GM12875 (cell line): ENCODE measurements at regions not wholly inside any gene's neighbourhood (a gene's known extent, or its start where the extent isn't known, plus 50 kb on each side); places are given as distances from the start of the nearest gene placed in this dataset.

Experiments used
- H3K4me3 ChIP-seq: one replicate; pipeline ENCODE4 v1.5.1; 2011; ENCODE audit warnings: low read depth, low read length, control low read depth
- CTCF ChIP-seq: IDR thresholded peaks from 2 replicates; pipeline ENCODE4 v1.5.1; 2011; ENCODE audit warnings: low read depth, mild to moderate bottlenecking, control low read depth, inconsistent platforms, low read length, moderate library complexity, borderline replicate concordance; ENCODE audit not compliant: insufficient read depth

- no peak overlapping the region for H3K4me3 ChIP-seq
- TF ChIP-seq CTCF, result no peak
These were observed 266.4 kb downstream of the FAM43A start for GRCh38 chr3:194951931-194952582.

- H3K4me3 ChIP-seq, result no peak overlapping the region
- no peak for TF ChIP-seq CTCF
These were observed 267.2 kb downstream of the FAM43A start for GRCh38 chr3:194952841-194953241.

GRCh38 chr3:194953291-194953690, 267.6 kb downstream of the FAM43A start:
- TF ChIP-seq CTCF, result no peak
- no peak overlapping the region for H3K4me3 ChIP-seq

- H3K4me3 ChIP-seq, result no peak overlapping the region
- no peak for TF ChIP-seq CTCF
These were observed 269.9 kb downstream of the FAM43A start for GRCh38 chr3:194955546-194955945.

- TF ChIP-seq CTCF, result no peak
These were observed 270.5 kb downstream of the FAM43A start for GRCh38 chr3:194955979-194956696.

GRCh38 chr3:194956697-194957396, 271.2 kb downstream of the FAM43A start:
- no peak for TF ChIP-seq CTCF
- no peak overlapping the region for H3K4me3 ChIP-seq

More at GRCh38 chr3:194955979-194956696, 270.5 kb downstream of the FAM43A start:
- H3K4me3 ChIP-seq, result no peak overlapping the region

GRCh38 chr3:194957743-194958240, 272.1 kb downstream of the FAM43A start:
- no peak for TF ChIP-seq CTCF
- H3K4me3 ChIP-seq, result no peak overlapping the region
